Hematopoietic multipotent progenitor cell (in vitro differentiated cells): ENCODE measurements at regions not wholly inside any gene's neighbourhood (a gene's known extent, or its start where the extent isn't known, plus 50 kb on each side); places are given as distances from the start of the nearest gene placed in this dataset.

Source experiments
- DNase-seq, 3 donors: peaks; one replicate each; pipeline ENCODE4 v3.0.0-alpha.2; 2011 to 2015; ENCODE audit warnings: low read depth in 2 of 3, low spot score in 2 of 3

DNA sequence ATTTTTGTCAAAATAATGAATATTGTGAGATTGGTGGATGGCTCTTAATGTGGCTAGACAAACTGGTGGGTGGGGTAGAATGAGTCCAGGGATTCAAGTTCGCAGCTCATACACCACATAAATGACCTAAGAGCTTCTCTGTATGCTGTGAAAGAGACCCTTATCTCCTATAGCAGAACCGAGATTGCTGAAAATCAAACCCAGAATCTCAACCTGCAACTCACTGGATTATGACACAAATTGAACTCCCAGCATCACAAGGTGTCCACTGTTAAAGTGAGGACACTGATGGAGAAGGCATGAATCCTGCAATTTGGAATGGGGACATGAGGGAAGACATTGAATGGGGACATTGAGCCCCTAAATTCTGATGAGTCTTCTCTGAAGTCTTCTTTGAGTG lies 51.3 kb upstream of the CNKSR3 start:
- DNase-seq, result no peak

DNA sequence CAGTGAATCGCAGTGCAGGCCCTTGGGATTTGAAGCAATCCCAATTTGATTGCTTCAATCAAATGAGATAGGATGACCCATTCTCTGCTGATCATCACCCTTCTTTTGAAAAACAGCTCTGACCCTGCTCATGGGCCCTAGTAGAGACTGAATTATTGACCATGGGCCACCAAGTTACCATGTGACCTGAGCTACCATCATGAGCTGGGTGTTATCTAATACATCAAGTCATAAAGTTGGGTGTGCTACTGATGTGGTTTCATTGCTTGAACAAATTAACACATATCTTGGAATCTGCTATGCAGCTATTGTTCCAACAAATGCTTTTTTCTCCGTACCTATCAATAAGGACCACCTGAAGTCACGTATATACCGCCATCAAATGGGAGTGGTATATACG lies 54.8 kb upstream of the CNKSR3 start:
- DNase-seq, result no peak

DNA sequence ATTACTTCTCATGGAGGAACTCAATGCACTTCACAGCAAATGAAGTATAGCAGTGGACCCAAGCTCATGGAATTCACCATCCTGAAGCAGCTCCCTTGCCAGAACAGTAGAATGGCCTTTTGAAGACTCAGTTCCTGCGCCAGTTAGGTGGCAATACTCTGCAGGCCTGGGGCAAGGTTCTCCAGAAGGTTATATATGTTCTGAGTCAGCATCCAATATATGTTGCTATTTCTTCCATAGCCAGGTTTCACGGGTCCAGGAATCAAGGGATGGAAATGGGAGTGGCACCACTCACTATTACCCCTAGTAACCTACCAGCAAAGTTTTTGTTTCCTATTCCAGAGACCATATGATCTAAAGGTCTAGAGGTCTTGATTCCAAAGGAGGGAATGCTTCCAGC lies 56.4 kb upstream of the CNKSR3 start:
- DNase-seq, result no peak

DNA sequence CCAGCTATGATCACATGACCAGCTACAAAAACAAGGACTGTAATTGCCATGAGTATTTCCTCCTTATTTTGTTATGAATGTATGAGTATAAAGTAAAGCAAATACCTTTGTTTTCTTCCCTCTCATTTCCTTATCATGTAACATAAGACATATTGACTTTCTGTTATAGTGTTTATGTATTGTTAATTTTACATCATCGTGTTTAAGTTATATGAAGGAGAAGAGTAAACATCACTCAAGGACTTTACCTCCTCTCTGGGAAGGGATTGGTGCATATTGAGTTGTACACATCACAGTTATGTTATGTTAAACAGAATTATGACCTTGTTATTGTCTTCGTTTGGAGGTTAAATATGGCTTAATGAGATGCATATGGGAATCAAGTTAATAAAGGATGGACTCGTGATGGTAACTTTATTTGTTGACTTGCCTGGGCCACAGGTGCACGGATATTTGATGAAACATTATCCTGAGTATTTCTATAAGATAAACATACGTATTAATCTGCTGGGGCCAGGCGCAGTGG lies 57.3 kb upstream of the CNKSR3 start:
- DNase-seq, result no peak

DNA sequence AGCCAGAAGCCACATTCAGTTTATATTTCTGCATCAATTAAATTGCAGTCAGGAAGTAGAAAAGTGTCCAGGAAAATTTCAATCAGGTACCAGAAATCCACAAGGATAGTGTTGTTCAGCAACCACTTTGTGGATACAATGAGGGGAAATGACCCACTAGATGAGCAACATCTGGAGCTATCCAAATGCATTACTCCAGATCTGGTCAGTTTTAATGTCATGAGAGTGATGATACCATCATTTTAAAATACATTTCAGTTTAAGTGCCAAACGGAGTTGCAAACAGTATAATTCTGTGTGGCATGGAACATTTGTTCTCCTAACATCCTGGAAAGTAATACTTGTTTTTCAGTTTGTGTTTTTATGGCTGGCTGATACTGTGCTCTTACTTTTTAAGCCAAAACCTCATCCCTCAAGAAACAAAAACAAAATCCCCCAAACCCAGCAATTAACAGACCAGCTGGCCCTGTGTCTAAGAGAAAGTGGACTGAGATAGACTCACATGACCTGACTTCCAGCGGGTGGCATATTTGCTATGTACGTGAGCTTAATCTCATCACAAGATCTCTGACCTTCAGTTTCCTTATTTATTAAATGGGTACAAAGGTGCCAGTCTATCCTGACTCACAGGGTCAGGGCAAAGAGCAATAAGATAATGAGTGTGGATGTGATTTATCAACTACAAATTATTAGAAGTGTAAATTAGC lies 58.8 kb upstream of the CNKSR3 start:
- DNase-seq, result no peak

DNA sequence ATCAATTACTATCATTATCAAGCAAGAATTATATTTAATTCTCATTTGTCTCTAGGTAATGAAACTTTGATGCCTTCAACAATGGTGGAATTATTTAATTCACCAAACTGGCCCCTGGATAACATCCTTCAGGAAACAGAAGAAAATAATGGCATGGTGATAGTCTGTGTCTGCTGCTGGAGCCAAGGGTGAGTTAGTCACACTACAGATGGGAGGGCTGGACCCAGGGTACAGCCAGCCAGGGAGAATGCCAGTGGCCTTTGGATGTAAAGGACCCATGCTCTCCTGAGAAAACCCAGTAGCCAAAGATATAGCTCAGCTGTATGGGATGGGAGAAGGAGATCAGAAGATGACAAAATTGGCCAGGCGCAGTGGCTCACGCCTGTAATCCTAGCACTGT lies 60.0 kb upstream of the CNKSR3 start:
- DNase-seq, result no peak

DNA sequence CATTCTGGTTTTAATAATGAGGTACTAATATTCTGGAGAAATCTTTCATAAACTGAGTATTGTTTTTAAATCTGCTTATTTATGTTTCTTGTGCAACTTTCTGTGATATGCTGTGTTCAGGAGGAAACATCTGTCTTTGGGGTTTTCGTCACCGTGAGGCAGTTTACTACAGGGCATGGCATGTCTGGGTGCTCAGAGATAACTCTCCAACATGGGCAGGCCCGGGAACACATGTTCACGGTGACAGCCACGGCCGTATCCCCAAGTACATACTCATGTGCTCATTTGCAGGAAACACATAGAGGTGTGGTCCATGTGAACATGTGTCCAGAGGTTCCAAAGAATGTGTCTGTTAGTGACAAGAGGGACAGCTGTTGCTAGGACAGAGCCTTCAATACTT lies 62.1 kb upstream of the CNKSR3 start:
- DNase-seq, result peak in 2 of 3 donors; percentile 90 to 97

DNA sequence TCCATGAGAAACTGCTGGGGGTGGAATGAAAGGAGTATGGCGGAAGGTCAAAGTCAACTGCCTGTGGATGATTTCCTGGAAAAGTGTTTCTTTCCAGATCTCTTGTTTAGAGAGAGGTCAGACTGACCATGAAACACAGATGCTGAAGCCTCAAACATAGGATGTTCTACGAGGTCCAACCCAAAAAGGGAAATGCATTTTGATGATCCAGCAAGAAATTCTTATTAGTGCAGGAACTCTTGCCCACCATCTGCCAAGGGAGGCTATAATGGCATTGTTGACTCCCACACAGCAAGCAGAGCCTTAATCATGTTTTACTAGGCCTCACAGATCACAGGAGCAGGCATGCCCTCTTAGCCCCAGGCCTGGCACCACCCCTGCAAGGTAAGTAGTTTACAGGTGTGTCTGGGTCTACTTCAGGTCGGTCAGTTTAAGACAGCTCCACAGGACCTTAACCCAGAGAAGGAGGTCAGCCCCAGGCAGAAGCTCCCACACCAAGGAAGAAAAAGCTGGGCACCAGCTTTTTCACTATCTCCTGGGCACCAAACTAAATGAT lies 67.6 kb upstream of the CNKSR3 start:
- DNase-seq, result no peak

DNA sequence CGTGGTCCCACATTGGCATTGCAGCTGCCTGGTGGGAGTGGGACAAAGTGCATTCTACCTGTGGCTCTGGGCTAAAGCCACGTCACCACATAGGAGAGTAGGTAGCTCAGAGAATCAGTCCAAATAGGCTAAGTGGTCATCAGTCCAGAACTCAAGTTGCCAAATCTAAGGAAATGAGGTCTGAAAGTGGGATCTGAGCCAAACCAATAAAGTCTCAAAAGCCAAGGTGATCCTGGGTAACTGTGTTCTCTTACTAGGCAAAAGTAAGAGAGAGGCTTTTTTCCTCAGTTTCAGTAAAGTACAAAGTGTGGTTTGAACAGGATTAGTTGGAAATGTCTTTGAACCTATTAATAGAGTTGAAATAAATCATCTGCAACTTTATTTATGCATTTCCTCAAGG lies 68.6 kb upstream of the CNKSR3 start:
- DNase-seq, result no peak

DNA sequence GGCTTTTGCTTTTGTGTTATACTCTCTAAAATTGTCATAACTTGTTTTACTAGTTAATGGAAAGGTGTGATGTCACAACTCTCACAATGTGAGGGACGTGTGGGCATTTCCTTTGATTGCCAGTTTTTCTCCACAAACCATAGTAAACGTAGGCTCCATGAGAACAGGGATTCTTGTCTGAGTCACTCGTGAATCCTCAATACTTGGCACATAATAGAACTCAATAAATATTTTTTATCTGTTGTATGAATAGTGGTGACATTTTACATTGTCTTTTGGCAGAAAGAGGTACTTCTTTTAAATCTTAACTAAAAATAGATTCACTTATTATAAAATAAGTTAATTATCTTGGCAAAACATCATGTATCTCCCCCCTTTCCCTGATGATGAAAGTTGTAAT lies 69.0 kb upstream of the CNKSR3 start:
- DNase-seq, result no peak

DNA sequence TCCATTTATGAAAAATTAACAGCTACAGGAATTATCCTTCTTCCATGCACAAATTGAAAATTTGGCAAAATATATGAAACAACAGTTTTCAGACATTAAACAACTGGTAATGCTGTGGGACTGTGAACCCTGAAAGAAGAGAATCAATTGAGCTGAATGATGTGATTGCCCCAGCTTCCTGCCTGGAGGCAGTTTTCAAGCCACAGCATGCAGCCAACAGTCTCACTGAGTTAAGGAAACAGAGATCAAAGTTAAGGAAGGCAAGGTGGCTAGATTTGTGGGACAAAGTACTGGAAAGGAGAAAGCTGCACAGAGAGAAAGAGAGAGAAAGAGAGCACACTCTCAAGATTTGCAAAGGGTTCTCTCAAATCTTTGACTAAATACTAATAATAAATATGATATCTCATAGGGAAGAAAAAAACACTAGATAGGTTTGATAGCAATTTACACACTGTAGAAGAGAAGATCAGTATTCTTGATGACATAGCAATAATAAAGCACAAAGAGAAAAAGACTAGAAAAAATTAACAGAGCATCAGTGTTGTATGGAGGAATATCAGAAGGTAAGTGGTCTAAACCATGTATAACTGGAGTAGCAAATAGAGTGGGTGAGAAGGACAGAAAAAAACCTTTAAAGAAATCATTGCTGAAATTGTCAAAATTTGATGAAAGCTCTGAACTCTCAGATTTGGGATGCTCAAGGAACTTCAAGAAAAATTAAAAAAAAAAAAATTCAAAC lies 70.1 kb upstream of the CNKSR3 start:
- DNase-seq, result no peak

DNA sequence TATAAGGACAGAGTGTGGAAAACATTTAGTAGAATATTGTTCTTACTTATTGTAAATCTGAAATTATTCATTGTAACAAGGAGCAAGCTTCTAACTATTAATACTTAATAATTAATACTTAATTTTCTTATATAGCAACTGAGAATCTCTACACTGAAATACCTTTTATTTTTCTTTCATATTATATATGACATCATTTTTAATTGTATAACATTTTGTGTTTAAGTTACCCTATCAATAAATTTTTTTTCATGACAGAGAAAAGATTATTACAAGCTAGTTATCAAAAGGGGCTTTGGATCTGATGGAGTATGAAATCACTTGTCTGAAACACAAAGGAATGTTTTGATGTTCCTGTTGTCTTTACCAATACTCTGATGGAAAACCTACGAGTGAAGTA lies 72.2 kb upstream of the CNKSR3 start:
- no peak for DNase-seq

DNA sequence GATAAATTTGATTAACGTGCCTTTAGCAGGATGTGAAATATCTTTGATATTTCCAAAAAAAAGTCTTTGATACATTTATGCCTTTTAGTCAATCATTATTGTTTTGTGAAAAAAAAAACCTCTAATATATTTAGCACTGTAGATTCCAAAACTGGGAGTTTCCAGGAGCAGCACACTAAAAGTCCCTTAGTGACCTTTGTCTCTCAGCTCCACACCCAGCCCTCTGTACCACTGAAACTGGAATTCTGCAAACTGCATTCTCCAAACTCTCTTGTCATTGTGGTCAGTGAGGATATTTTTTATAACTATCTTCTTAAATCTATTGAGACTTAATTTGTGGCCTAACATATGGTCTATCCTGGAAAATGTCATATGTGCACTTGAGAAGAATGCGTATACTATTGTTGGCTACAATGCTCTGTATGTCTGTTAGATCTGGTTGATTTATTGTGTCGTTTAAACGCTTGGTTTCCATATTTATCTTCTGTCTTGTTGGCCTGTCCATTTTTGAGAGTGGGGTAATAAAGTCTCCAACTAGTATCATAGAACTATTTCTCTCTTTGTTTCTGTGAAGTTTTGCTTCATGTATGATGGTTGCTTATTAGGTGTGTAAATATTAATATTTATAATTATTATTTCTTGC lies 73.2 kb upstream of the CNKSR3 start:
- DNase-seq, result no peak

DNA sequence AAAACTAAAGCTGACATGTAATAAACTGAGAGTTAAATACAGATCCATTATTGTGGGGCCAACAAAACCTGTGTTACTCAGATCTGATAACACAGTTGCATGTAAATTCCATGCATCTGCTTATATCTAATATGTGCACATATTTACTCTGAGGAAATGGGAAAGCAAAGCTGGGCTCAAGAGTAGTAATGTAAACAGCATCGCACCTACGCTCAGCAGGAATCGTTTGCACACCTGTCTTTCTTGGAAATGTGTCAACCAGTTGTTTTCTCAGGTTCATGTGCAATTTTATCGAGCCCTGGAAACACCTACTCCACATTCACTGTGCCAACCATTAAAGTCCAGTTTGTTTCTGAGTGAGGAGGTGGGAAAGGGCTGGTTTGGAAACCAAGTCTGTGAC lies 80.3 kb upstream of the CNKSR3 start:
- DNase-seq, result no peak

DNA sequence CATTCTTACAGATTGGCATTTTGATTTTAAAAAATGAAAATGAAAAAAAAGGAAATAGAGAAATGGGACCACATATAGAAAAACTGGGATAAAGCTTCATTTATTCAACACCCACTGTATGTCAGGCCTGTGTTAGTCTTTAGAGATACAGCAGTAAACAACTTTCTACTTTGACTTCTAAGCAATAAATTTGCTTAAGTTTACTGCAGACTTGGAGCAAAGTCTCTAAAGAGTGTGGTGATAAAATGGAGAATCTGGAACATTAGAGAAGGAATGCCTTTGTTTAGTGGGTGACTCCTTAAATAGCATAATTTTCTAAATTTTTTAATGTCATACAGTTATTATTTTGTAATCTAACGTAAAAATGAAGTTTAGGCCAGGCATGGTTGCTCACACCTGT lies 80.7 kb upstream of the CNKSR3 start:
- no peak for DNase-seq

DNA sequence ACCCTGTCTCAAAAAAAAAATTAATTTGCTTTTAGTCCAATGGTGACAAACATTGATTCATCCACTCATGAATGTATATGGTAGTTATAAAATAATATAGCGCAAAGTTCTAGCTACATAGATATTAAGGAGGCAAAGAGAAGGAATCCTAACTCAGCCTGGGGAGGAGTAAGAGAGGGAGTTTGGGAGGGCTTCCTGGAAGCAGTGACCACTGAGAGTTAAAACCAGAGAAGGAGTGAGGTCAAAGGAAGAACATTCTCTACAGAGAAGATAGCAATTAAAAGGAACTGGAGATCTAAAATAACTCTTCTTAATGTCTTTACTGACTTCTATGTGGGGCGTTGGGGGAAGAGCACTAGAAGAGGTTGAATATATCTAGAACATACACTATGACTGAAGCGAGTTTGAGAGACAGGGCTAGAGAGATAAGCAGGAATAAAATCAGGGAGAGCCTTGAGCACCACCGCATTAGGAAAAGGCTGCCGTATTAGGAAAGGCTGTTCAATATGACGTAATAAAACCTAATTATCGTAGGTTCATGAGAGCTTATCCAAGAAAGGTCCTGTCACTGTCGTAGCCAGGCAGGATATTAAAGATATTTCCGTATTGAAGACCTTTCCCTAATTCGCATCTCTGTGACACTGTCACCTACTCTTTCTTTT lies 81.8 kb upstream of the CNKSR3 start:
- DNase-seq, result no peak

DNA sequence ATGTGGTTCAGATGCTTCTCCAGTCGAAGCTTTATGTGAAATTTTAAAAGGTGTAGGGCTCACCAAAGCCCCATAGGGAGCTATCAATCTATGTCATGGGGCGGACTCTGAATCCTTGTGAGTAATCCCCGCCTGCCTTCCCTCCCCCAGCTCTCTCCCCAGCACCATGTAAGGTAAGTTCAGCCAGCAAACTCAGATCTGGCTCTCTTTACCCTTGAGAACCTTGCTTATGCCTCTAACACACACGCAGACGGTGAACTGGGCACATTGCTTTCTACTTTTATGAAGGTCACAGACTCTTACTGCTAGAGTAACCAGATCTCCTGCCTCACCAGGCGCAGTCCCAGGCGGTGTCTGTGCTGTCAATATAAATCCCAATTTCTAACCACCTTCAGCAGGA lies 82.6 kb upstream of the CNKSR3 start:
- DNase-seq, result no peak

DNA sequence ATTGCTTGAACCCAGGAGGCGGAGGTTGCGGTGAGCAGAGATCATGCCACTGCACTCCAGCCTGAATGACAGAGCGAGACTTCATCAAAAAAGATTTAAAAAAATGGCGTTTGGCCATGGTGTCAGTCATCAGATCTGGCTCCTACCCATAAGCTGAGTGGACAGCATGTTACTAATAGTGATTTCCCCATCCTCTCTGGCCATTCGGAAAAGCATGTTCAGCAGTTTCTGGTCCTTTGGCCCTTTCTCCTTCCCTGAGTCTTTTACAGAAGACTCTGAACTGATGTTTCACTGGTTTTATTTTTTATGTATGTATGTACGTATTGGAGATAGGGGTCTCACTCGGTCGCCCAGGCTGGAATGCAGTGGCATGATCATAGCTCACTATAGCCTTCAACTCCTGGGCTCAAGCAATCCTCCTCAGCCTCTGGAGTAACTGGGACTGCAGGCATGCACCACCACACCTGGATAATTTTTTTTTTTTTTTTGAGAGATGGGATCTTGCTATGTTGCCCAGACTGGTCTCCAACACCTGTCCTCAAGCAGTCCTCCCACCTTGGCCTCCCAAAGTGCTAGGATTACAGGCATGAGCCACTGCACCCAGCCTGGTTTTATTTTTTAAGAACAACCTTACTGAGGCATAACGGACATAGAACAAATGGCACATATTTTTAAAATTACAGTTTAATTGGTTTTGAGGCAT lies 84.2 kb upstream of the CNKSR3 start:
- DNase-seq, result no peak

DNA sequence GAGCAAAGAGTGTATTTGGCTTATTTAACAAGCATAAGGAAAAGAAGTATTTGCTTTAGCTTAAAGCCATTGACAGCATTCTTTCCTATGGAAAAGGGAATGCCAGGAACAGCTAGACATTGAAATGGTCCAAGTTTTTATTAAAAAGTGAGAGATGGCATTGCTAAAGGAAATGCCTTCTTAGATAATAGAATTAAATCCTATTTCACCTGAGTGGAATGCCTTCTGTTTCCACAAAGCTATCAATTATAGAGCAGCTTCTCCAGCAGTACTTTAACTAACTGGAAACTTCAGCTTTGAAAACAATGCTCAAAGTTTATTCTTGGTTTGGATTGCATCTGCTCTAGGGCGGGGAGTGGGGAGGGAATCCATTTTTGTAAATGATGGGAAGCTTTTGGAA lies 85.1 kb upstream of the CNKSR3 start:
- no peak for DNase-seq

DNA sequence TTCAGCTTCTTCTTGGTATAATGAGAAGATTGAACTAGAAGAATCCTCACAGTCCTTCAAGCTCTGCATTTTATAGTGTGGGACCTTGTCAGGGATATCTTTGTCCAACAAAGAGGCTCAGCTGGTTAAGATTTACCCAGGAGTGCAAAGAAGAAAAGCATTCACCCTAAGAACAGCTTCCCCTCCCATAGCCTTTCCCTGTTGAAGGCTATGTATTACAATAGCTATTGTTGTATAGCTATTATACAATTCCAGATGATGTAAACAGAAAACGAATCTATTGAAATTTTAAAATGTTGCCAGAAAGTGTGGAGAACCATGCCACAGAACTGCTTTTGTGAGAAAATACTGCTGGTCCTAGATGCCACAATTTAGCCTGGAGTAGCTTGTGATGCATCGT lies 85.5 kb upstream of the CNKSR3 start:
- DNase-seq, result no peak
